HCT116 (cell line): ENCODE measurements at regions not wholly inside any gene's neighbourhood (a gene's known extent, or its start where the extent isn't known, plus 50 kb on each side); places are given as distances from the start of the nearest gene placed in this dataset.

Source experiments
- ATAC-seq: fragments of 200-7000 bp; cut with Tn5 transposase; 2 replicates; pipeline ENCODE4 v1.9.1; 2020; ENCODE audit warnings: mild to moderate bottlenecking, moderate library complexity
- BruUV-seq: library from RNA; stranded (reverse); fragments of 400-500 nt; replicated peaks from 2 replicates; lab custom pipeline; 2021; lab: Mats Ljungman, UMichigan
- CTCF ChIA-PET: fragments of 300-600 bp; sonication (Branson Sonifier 250); formaldehyde crosslinking; loops from one replicate; lab custom pipeline; 2021; ENCODE audit warnings: antibody characterized with exemption; lab: Charles Lee
- POLR2A ChIA-PET: fragments of 300-600, 350-600 bp; sonication (Branson Sonifier 250); formaldehyde crosslinking; loops from one replicate; lab custom pipeline; 2021; ENCODE audit warnings: antibody characterized with exemption; lab: Charles Lee
- RAD21 ChIA-PET, 2 experiments: fragments of 300-600 bp; sonication (Branson Sonifier 250); formaldehyde crosslinking; loops; one replicate each; lab custom pipeline; 2023; ENCODE audit warnings: low total read pairs in 2 of 2; ENCODE audit not compliant: uncharacterized antibody in 2 of 2, unreplicated experiment in 2 of 2, low non-redundant PET in 1 of 2; lab: Charles Lee
- DNase-seq: peaks from one replicate; pipeline ENCODE4 v3.0.0-alpha.2; 2010; ENCODE audit warnings: low read depth, low spot score
- H2AFZ ChIP-seq: fragments of 200-600 bp; shearing (Covaris generic), sonication (generic); 2 replicates; pipeline ENCODE4 v1.6.1; 2017; ENCODE audit warnings: low read depth, mixed run types, mixed read lengths, antibody characterized with exemption, low read length; ENCODE audit not compliant: poor library complexity, severe bottlenecking
- H3K27ac ChIP-seq: 2 replicates; pipeline ENCODE4 v1.5.1; 2012; ENCODE audit warnings: low read depth, low read length
- H3K27me3 ChIP-seq: fragments of 200-600 bp; sonication (generic); 2 replicates; pipeline ENCODE4 v1.6.1; 2016; ENCODE audit warnings: mixed run types, low read length, mixed read lengths; ENCODE audit not compliant: insufficient read depth
- H3K36me3 ChIP-seq, 2 experiments: fragments of 200-500 bp in 1 of 2; fragments of 200-600 bp in 1 of 2; sonication (Bioruptor generic) in 1 of 2; sonication (generic) in 1 of 2; 2 replicates each; pipeline versions ENCODE4 v1.5.1 to v1.6.1; 2014 to 2016; ENCODE audit warnings: low read length in 2 of 2, inconsistent platforms in 1 of 2, mixed read lengths in 1 of 2, mixed run types in 1 of 2; ENCODE audit not compliant: insufficient read depth in 2 of 2, control insufficient read depth in 1 of 2
- H3K4me1 ChIP-seq, 2 experiments: fragments of 200-600 bp in 1 of 2; sonication (generic) in 1 of 2; 2 replicates each; pipeline versions ENCODE4 v1.5.1 to v1.6.1; 2012 to 2017; ENCODE audit warnings: low read length in 2 of 2, inconsistent platforms in 1 of 2, mild to moderate bottlenecking in 1 of 2, mixed read lengths in 1 of 2, mixed run types in 1 of 2, moderate library complexity in 1 of 2; ENCODE audit not compliant: insufficient read depth in 2 of 2, control insufficient read depth in 1 of 2
- H3K4me2 ChIP-seq: fragments of 200-600 bp; sonication (generic); 2 replicates; pipeline ENCODE4 v1.6.1; 2017; ENCODE audit warnings: mixed run types, low read length, mixed read lengths
- H3K4me3 ChIP-seq, 2 experiments: fragments of 200-600 bp in 1 of 2; sonication (generic) in 1 of 2; replicated peaks in 1 of 2; 2 replicates each; pipeline ENCODE4 v1.5.1; 2011 to 2016; ENCODE audit warnings: low read length in 2 of 2, control low read depth in 1 of 2, low read depth in 1 of 2, mild to moderate bottlenecking in 1 of 2, mixed read lengths in 1 of 2, mixed run types in 1 of 2
- H3K79me2 ChIP-seq: fragments of 200-600 bp; sonication (generic); 2 replicates; pipeline ENCODE4 v1.6.1; 2017; ENCODE audit warnings: mild to moderate bottlenecking, mixed run types, low read length, moderate library complexity, mixed read lengths; ENCODE audit not compliant: insufficient read depth
- H3K9ac ChIP-seq: fragments of 200-600 bp; sonication (generic); 2 replicates; pipeline ENCODE4 v1.6.1; 2016; ENCODE audit warnings: low read length, mixed read lengths
- H3K9me2 ChIP-seq: fragments of 200-600 bp; sonication (generic), shearing (Covaris generic); 2 replicates; pipeline ENCODE4 v1.6.1; 2017; ENCODE audit warnings: mixed run types, mild to moderate bottlenecking, moderate library complexity; ENCODE audit not compliant: insufficient read depth
- H3K9me3 ChIP-seq, 2 experiments: fragments of 200-500 bp in 1 of 2; fragments of 200-600 bp in 1 of 2; sonication (Bioruptor generic) in 1 of 2; sonication (generic) in 1 of 2; 2 replicates each; pipeline ENCODE4 v1.6.1; 2014 to 2017; ENCODE audit warnings: low read length in 2 of 2, mixed read lengths in 2 of 2, inconsistent platforms in 1 of 2, low read depth in 1 of 2, mild to moderate bottlenecking in 1 of 2, mixed run types in 1 of 2, moderate library complexity in 1 of 2; ENCODE audit not compliant: control insufficient read depth in 1 of 2, insufficient read depth in 1 of 2
- H4K20me1 ChIP-seq: fragments of 200-600 bp; sonication (generic), shearing (Covaris generic); 2 replicates; pipeline ENCODE4 v1.6.1; 2017; ENCODE audit warnings: mixed run types, mild to moderate bottlenecking, moderate library complexity; ENCODE audit not compliant: insufficient read depth
- CBX3 ChIP-seq: IDR thresholded peaks from 2 replicates; pipeline ENCODE4 v1.6.1; 2012; ENCODE audit warnings: low read depth
- POLR2AphosphoS5 ChIP-seq: IDR thresholded peaks from 2 replicates; pipeline ENCODE4 v1.6.1; 2011; ENCODE audit warnings: mild to moderate bottlenecking, low read depth, low read length, moderate library complexity
- REST ChIP-seq: IDR thresholded peaks from 2 replicates; pipeline ENCODE4 v1.6.1; 2012; ENCODE audit warnings: low read depth
- SP1 ChIP-seq: IDR thresholded peaks from 2 replicates; pipeline ENCODE4 v1.6.1; 2012; ENCODE audit warnings: low read depth
- SRF ChIP-seq: IDR thresholded peaks from 2 replicates; pipeline ENCODE4 v1.6.1; 2012; ENCODE audit warnings: low read depth
- YY1 ChIP-seq: IDR thresholded peaks from 2 replicates; pipeline ENCODE4 v1.6.1; 2011; ENCODE audit warnings: low read length, low read depth, moderate library complexity, mild to moderate bottlenecking; ENCODE audit not compliant: insufficient replicate concordance; ENCODE audit errors: extremely low read depth
- intact Hi-C: fragments of 100-400 bp; cut with micrococcal nuclease; formaldehyde crosslinking; loops from 2 replicates; pipeline ENCODE4 v1.10.0; 2022

- no peak overlapping the region for H3K9ac ChIP-seq
- ChIA-PET RAD21 (no interaction called here), CTCF (no interaction called here), POLR2A (no interaction called here)
- no peaks in the 10 kb centered on the region for H3K36me3 ChIP-seq
- DNase-seq (no peak), ATAC-seq (no peak)
- BruUV-seq = no TSS peak
- no peaks in the 10 kb centered on the region; a peak in 1 of 4 replicates for H3K9me3 ChIP-seq
- H2AFZ ChIP-seq = no peak overlapping the region
- no peaks in the 10 kb centered on the region for H3K4me1 ChIP-seq
- H3K27me3 ChIP-seq = no peaks in the 10 kb centered on the region
- intact Hi-C loops = no loop called here
- TF ChIP-seq POLR2AphosphoS5 (no peak), SP1 (no peak), YY1 (no peak), REST (no peak), SRF (no peak), CBX3 (no peak)
- H3K79me2 ChIP-seq = no peaks in the 10 kb centered on the region
- no peak overlapping the region for H3K27ac ChIP-seq
- no peaks in the 10 kb centered on the region for H4K20me1 ChIP-seq
- no peak overlapping the region for H3K4me2 ChIP-seq
- no peaks in the 10 kb centered on the region for H3K9me2 ChIP-seq
- H3K4me3 ChIP-seq = no peak overlapping the region
Measured at GRCh38 chr2:41187376-41188122, 735.7 kb upstream of the SLC8A1 start.
